Endothelial cell (in vitro differentiated cells): ENCODE measurements at regions not wholly inside any gene's neighbourhood (a gene's known extent, or its start where the extent isn't known, plus 50 kb on each side); places are given as distances from the start of the nearest gene placed in this dataset.

Source experiments
- DNase-seq: peaks from one replicate; pipeline ENCODE4 v3.0.0; 2021; ENCODE audit warnings: low spot score
- H3K27ac Mint-ChIP-seq: one replicate; pipeline ENCODE4 v1.8.0; 2021; ENCODE audit warnings: mixed read lengths, inconsistent platforms; ENCODE audit not compliant: unreplicated experiment
- H3K27me3 Mint-ChIP-seq: one replicate; pipeline ENCODE4 v1.8.0; 2021; ENCODE audit warnings: mild to moderate bottlenecking, moderate library complexity, mixed read lengths, inconsistent platforms; ENCODE audit not compliant: unreplicated experiment
- H3K36me3 Mint-ChIP-seq: one replicate; pipeline ENCODE4 v1.8.0; 2021; ENCODE audit warnings: mild to moderate bottlenecking, low read depth, mixed read lengths, inconsistent platforms; ENCODE audit not compliant: unreplicated experiment
- H3K4me1 Mint-ChIP-seq: one replicate; pipeline ENCODE4 v1.8.0; 2021; ENCODE audit warnings: mild to moderate bottlenecking, mixed read lengths, inconsistent platforms; ENCODE audit not compliant: unreplicated experiment
- H3K4me3 Mint-ChIP-seq: one replicate; pipeline ENCODE4 v1.8.0; 2021; ENCODE audit warnings: mild to moderate bottlenecking, mixed read lengths, inconsistent platforms; ENCODE audit not compliant: unreplicated experiment
- H3K9me3 Mint-ChIP-seq: one replicate; pipeline ENCODE4 v1.8.0; 2021; ENCODE audit warnings: mixed read lengths, inconsistent platforms; ENCODE audit not compliant: unreplicated experiment
- TF ChIP-seq, protein P1 (sequence below): fragments of 200-600 bp; sonication (generic); IDR thresholded peaks from one replicate; pipeline ENCODE4 v1.5.0; 2021; ENCODE audit warnings: antibody characterized with exemption; ENCODE audit not compliant: unreplicated experiment

DNA sequence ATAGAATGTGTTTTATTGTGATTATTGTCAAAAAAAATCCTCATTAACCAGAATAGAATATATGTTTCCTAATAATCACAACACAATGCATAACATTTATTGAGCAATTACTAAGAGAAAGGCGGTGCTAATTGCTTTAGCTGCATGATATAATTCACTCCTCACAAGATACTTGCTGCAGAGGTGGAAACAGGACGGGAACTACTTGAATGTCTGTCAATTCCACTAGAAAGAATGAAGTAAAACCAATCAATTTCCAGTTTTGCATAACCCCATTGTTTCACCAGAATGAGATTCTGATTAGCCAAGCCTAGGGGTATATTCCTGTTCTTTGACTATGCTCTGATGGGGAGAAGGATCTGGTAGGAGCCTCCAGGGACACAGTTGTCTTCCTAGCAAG lies 239.1 kb upstream of the NRP1 start:
- H3K9me3 Mint-ChIP-seq = no peaks in the 10 kb centered on the region
- H3K36me3 Mint-ChIP-seq = no peaks in the 10 kb centered on the region
- H3K27ac Mint-ChIP-seq = no peak overlapping the region
- TF ChIP-seq, protein P1, sequence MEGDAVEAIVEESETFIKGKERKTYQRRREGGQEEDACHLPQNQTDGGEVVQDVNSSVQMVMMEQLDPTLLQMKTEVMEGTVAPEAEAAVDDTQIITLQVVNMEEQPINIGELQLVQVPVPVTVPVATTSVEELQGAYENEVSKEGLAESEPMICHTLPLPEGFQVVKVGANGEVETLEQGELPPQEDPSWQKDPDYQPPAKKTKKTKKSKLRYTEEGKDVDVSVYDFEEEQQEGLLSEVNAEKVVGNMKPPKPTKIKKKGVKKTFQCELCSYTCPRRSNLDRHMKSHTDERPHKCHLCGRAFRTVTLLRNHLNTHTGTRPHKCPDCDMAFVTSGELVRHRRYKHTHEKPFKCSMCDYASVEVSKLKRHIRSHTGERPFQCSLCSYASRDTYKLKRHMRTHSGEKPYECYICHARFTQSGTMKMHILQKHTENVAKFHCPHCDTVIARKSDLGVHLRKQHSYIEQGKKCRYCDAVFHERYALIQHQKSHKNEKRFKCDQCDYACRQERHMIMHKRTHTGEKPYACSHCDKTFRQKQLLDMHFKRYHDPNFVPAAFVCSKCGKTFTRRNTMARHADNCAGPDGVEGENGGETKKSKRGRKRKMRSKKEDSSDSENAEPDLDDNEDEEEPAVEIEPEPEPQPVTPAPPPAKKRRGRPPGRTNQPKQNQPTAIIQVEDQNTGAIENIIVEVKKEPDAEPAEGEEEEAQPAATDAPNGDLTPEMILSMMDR = no peak
- no peak for DNase-seq
- peaks cover 2% of the 10 kb centered on the region for H3K27me3 Mint-ChIP-seq
- no peaks in the 10 kb centered on the region for H3K4me1 Mint-ChIP-seq
- H3K4me3 Mint-ChIP-seq = no peak overlapping the region

DNA sequence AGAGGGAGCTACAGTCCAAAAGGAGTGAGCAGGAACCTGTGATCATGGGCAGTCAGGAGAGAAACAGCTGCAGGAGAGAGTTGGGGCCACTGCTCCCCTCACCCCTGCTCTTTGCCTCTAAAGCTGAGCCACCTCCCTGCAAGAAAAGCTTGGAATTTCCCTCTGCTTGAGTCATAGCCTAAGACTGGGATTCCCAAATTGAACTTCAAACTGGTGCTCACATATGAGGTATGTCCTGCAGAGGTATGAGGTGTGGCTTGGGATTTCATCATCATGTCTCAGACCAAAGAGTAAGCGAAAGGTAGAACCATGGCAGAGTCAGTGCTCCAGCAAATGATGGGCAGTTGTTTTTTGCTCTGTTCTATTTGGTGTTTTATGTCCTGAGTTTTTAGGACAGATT lies 237.1 kb upstream of the NRP1 start:
- H3K9me3 Mint-ChIP-seq = no peaks in the 10 kb centered on the region
- H3K4me1 Mint-ChIP-seq = no peaks in the 10 kb centered on the region
- TF ChIP-seq, protein P1 = no peak
- no peaks in the 10 kb centered on the region for H3K36me3 Mint-ChIP-seq
- peaks cover 2% of the 10 kb centered on the region for H3K27me3 Mint-ChIP-seq
- no peak overlapping the region for H3K4me3 Mint-ChIP-seq
- no peak for DNase-seq
- no peak overlapping the region for H3K27ac Mint-ChIP-seq

GRCh38 chr10:33570495-33570894 lies 236.0 kb upstream of the NRP1 start:
- no peaks in the 10 kb centered on the region for H3K9me3 Mint-ChIP-seq
- no peak overlapping the region for H3K27ac Mint-ChIP-seq
- DNase-seq = no peak
- peaks cover 2% of the 10 kb centered on the region for H3K27me3 Mint-ChIP-seq
- TF ChIP-seq, protein P1 = no peak
- H3K4me1 Mint-ChIP-seq = peaks cover 8% of the 10 kb centered on the region
- no peaks in the 10 kb centered on the region for H3K36me3 Mint-ChIP-seq
- no peak overlapping the region for H3K4me3 Mint-ChIP-seq

DNA sequence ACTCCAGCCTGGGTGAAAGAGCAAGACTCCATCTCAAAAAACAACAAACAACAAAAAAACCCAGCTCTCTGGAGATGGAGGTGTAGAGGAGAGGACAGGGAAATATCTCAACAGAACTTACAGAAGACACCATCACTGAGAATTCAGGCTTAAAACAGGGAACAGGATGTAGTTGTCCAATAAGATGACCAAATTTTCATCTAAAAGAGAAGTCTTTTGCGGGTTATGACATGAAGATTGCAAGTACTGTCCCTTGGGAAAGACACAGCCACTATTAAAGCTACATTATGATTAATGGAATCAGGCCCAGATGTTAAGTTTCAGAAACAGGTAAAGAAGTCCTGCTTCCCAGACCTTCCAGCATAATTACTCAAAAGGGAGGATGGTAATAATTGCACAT lies 235.2 kb upstream of the NRP1 start:
- Mint-ChIP-seq H3K4me3 (no peak overlapping the region), H3K9me3 (no peaks in the 10 kb centered on the region), H3K27me3 (peaks cover 2% of the 10 kb centered on the region)

GRCh38 chr10:33566426-33566825 lies 232.0 kb upstream of the NRP1 start:
- no peaks in the 10 kb centered on the region for H3K36me3 Mint-ChIP-seq
- no peak overlapping the region for H3K4me3 Mint-ChIP-seq
- no peak for DNase-seq
- no peaks in the 10 kb centered on the region for H3K9me3 Mint-ChIP-seq
- H3K4me1 Mint-ChIP-seq = peaks cover 10% of the 10 kb centered on the region
- TF ChIP-seq, protein P1 = no peak
- H3K27ac Mint-ChIP-seq = no peak overlapping the region
- no peaks in the 10 kb centered on the region for H3K27me3 Mint-ChIP-seq

More for the DNA sequence above, 235.2 kb upstream of the NRP1 start:
- DNase-seq = no peak
- H3K36me3 Mint-ChIP-seq = no peaks in the 10 kb centered on the region
- no peak overlapping the region for H3K27ac Mint-ChIP-seq
- H3K4me1 Mint-ChIP-seq = peaks cover 10% of the 10 kb centered on the region
- TF ChIP-seq, protein P1 = no peak
